GM18517 (cell line): ENCODE measurements at regions not wholly inside any gene's neighbourhood (a gene's known extent, or its start where the extent isn't known, plus 50 kb on each side); places are given as distances from the start of the nearest gene placed in this dataset.
"Not testable (repeated sequence)": the region's sequence is repeated elsewhere in the genome, so short reads cannot be mapped to it uniquely, and the experiment has no call there.

ENCODE experiments used
- ATAC-seq: cut with Tn5 transposase; IDR thresholded peaks from one replicate; pipeline ENCODE4 v1.9.1; 2021; ENCODE audit warnings: mild to moderate bottlenecking, moderate library complexity; ENCODE audit not compliant: unreplicated experiment

- ATAC-seq = no peak
These were observed 1270.8 kb downstream of the ROBO1 start for GRCh38 chr3:78497021-78497420.

DNA sequence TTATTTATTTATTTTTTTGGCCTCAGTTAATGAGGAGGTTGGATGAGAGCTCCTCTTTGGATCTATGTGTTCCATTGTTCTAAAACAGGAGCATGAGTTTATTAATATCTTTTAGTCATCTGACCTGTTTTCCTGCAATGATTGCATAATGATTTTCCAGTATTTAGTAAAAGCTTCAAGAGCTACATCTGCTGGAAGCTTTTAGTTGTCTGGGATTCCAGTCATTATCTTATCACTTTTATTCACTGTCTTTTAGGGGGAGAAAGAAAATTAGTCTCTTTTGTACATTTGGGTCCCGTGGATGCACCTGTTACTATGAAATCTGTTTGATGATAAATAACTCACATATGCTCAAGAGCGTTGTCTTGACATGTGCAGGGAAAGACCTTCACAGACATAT is 1270.0 kb downstream of the ROBO1 start:
- no peak for ATAC-seq

GRCh38 chr3:78506061-78506460 is 1261.7 kb downstream of the ROBO1 start:
- ATAC-seq = no peak

GRCh38 chr3:78506581-78507195 is 1261.1 kb downstream of the ROBO1 start:
- ATAC-seq = no peak

DNA sequence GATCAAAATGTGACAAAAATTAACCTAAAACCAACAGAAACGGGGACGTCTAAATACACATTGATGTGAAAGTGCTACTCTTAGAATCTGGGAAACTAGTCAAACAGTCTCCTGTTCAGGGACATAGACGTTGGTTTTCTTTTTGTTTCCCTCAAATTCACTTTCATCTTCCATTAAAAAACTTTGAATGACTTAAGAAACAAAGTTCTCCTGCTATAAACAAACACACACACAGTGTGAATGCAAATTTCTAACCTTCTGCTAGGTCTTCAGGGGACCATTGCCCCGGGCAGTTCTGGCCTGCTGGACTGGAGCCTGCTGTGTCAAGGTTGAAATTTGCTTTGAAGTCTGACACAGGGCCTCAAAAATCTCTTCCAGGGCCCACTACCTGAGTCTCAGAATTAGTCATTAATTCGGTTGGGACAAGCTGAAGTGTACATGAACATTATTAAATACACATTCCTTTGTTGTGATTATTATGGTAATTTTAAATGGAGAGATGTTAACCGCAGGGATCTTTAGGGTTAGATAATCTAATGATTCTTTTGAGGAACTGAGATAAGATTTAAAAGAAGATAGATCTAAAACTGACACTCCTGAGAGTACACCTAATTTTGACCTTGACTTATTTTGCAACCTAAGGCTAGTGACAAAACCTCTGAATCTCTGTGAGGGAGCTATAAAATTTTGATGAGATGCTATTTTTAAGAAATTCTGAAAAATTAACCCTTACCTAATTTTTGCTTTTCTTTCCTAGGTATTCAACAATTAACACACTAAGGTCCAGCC is 1260.4 kb downstream of the ROBO1 start:
- ATAC-seq = no peak

DNA sequence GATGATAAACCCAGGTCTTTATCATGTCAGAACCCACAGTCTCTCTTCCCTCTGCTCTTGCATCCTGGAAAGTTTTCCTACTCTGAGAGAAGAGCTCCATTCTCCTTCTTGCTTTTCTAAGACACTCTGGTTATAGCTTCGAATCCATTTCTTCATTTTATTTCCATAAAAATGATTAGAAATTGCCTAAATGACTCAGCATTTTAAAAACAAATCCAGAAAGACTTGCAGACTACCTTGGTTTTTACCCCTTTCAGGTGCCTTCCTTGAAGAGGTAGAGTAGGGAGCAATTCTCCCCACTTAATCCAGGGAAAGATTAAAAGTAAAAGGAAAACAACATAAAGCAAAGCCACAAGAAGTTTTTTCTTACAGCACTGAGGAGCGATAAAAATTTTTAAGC is 1256.0 kb downstream of the ROBO1 start:
- ATAC-seq = no peak

DNA sequence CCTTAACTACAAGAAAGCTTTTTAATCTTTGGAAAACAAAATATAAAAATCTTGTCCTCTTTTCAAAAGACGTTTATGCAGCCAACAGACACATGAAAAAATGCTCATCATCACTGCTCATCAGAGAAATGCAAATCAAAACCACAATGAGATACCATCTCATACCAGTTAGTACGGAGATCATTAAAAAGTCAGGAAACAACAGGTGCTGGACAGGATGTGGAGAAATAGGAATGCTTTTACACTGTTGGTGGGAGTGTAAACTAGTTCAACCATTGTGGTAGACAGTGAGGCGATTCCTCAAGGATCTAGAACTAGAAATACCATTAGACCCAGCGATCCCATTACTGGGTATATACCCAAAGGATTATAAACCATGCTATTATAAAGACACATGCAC is 1255.0 kb downstream of the ROBO1 start:
- not testable (repeated sequence) for ATAC-seq

GRCh38 chr3:78516437-78516836 is 1251.4 kb downstream of the ROBO1 start:
- no peak for ATAC-seq

DNA sequence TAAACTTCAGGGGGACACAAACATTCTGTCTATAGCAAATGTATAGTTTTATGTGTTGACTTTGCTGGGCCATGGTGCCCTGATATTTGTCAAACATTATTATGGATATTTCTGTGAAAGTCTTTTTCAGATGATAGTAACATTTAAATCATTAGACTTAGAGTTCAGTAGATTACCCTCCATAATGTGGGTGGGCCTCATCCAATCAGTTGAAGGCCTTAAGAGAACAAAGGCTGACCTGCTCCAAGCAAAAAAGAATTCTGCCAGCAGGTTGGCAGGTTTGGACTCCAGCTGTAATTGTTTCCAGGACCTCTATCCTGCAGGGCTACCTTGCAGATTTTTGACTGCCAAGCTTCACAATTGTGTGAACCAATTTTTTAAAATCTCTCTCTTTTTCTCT is 1250.9 kb downstream of the ROBO1 start:
- no peak for ATAC-seq

GRCh38 chr3:78517965-78518364 is 1249.8 kb downstream of the ROBO1 start:
- no peak for ATAC-seq

DNA sequence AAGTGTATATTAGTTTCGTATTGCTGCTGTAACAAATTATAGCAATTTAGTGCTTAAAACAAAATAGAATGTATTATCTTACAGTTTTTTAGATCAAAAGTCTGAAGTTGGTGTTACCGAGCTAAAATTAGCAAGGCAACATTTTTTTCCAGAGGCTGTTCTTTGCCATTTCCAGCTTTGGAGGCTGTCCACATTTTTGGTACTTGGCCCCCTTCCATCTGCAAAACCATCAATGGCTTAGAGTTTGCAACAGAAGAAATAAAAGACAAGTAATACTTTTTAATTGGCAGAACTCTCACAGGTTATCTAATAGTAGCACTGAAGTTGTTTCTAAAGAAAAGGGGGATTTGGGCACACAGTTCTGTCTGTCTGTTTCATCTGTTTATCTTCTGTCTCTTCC is 1248.5 kb downstream of the ROBO1 start:
- no peak for ATAC-seq

DNA sequence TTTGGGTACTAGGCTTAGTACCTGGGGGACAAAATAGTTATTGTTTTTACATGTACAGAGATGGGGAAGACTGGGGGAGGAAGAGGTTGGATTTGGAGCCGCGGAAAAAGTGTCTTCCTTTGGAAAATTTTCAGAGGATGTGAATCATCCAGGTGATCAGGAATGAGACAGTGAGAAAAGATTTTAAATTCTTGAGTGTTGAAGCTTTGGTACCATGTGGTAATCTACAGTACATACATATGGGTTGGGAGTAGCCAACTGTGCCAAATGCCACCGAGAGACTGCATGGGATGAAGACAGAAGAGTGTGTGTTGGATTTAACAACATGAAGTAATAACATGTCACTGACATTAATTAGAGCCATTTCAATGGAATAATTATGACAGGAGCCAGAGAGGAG is 1238.2 kb downstream of the ROBO1 start:
- no peak for ATAC-seq

- ATAC-seq = no peak
These were observed 1227.3 kb downstream of the ROBO1 start for GRCh38 chr3:78540485-78540884.

DNA sequence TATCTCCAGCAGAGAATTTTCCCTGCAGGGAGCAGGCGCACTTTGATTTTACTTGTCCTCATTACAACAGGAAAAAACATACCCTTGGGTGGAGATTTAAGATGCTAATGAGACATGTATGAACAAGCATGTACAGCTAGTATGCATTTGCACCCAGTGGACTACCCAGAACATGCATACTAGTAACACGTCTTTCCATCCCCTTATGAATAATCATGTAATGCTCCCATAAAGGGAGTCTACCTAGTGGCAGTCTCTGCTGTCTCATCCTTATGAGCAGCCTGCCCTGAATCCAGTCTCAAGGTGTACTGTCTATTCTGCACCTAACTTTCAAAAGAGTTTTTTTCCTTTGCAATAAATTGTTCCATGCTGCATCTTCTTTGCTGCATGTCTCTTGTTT is 1222.0 kb downstream of the ROBO1 start:
- ATAC-seq = no peak
